ACHN (cell line): ENCODE measurements at regions not wholly inside any gene's neighbourhood (a gene's known extent, or its start where the extent isn't known, plus 50 kb on each side); places are given as distances from the start of the nearest gene placed in this dataset.
"Not testable (repeated sequence)": the region's sequence is repeated elsewhere in the genome, so short reads cannot be mapped to it uniquely, and the experiment has no call there.

Experiments
- DNase-seq: peaks from one replicate; pipeline ENCODE4 v3.0.0-alpha.2; 2015
- in situ Hi-C: cut with HindIII; loops from 2 replicates; pipeline ENCODE4 v1.10.0; 2017; ENCODE audit warnings: low sequenced_read_pairs, low pct_ligation_motif_present, low pct_unique_long_range_greater_than_20kb

GRCh38 chr21:18129526-18129925 is 115.1 kb upstream of the CHODL start:
- in situ Hi-C loops = no loop called here

DNA sequence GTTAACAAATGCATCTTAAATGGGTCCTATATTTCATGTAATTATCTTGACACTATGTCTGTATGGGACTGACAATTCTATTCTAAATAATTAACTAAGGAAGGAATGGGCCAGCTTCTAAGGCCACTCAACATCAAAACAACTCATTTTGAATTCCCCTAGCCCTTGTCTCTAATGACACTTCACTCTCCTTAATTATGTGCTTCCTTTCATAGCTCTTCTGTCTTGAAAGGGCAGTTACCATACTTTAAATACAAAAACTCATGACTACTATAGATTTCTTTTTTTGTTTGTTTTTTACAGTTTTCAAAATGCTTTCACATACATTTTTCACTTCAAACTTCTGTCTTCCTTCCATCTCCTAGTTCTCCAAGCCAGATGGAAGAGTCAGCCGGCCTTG is 126.1 kb upstream of the CHODL start:
- in situ Hi-C loops = no loop called here
- no peak for DNase-seq

More at GRCh38 chr21:18129526-18129925, 115.1 kb upstream of the CHODL start:
- no peak for DNase-seq

- in situ Hi-C loops = no loop called here
- DNase-seq = no peak
These were observed 127.5 kb upstream of the CHODL start for GRCh38 chr21:18117176-18117575.

GRCh38 chr21:18114810-18115209 is 129.8 kb upstream of the CHODL start:
- in situ Hi-C loops = no loop called here
- DNase-seq = no peak

DNA sequence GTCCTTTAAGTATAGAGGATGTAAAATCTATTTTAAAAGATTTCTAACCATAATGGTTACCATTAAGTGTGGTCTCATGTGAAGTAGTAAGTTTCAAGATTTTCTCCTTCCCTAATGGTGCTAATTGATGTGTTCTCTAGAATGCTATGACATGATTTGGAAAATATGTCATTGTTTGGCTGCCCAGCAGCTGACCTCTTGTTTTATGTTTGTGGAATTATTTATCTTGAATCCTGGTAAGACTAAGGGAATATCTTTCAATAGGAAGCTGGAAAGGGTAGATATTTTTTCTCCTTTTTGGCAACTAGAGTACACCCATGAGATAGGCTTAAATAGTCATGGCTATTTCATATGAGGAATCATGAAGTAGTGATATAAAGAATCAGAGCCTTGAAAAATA is 139.8 kb upstream of the CHODL start:
- in situ Hi-C loops = no loop called here

DNA sequence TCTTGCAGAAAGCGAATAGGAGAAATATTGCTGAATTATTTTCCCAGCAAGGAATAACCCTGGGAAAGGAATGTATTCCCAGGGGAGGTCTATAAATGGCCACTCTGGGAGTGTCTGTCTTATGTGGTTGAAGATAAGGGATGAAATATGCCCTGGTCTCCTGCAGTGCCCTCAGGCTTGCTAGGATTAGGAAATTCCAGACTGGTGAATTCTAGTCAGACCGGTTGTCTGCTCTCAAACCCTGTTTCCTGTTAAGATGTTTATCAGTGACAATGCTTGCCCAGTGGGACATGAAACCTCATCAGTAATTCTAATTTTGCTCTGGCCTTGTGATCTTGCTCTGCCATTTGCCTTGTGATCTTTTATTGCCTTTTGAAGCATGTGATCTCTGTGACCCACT is 148.2 kb upstream of the CHODL start:
- in situ Hi-C loops, DNase-seq: not testable (repeated sequence)

More for the DNA sequence above, 139.8 kb upstream of the CHODL start:
- DNase-seq = no peak

DNA sequence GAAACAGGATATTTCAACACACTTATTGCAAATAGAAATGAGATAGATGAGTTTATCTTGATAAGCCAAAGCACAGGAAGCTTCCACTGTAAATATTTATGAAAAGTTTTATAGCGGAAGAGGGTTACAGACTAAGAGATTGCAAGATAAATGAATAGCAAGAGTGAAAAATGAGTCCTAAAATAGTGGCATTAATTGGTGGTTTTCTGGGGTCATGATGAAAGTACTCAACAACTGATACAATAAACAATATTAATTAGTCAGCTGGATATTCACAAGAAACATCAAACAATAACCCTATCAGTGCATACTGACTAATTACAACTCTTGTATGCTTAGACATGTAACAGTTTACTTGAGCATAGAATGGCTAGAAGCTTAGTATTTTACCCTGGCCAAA is 154.8 kb upstream of the CHODL start:
- in situ Hi-C loops = no loop called here
- no peak for DNase-seq

DNA sequence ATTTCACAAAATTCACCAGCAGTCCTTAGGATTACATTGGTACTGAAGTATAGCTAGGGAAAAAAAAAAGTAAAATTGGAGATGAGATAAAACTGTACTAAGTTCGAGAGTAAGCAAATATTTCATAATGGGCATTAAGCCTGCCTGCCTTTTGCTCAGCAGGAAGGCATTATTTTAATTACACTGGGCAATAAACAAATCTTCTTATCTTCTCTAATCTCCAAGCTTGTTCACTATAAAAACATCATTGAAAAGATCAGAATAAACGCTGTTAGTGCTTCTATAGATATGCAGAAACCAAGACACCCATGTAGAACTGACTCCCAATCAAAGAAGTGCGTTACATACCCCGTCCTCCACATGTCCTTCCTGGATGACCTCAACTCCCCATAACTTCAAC is 174.2 kb upstream of the CHODL start:
- no peak for DNase-seq
- in situ Hi-C loops = no loop called here

GRCh38 chr21:18069875-18070274 is 174.8 kb upstream of the CHODL start:
- in situ Hi-C loops = no loop called here
- DNase-seq = no peak

GRCh38 chr21:18060402-18060801 is 184.2 kb upstream of the CHODL start:
- no peak for DNase-seq

DNA sequence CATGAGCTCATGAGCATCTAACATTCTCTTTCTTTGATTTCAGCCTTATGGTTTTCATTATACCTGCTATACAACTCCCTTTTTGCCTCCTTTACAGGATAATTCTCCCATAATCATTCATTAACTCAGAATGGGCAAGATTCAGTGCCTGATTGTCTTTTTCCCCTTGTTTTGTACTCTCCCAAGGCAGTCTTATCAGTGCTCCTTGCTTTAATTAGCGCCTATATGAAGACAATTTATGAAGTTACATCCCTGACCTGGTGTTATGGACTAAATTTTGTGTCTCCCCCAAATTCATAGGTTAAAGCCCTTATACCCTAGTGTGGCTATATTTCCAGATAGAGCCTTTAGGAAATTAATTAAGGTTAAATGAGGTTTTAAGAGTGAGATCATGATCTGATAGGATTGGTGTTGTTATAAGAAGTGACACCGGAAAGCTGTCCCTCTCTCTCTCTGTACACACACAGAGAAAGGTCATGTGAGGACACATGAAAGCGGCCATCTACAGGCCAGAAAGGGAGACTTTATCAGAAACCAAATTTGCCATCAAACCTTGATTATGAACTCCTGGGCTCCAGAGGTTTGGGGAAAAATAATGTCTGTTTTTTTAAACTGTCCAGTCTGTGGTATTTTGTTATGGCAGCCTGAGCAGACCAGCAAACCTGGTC is 185.8 kb upstream of the CHODL start:
- DNase-seq = no peak
- in situ Hi-C loops = no loop called here

More at GRCh38 chr21:18060402-18060801, 184.2 kb upstream of the CHODL start:
- in situ Hi-C loops = no loop called here

DNA sequence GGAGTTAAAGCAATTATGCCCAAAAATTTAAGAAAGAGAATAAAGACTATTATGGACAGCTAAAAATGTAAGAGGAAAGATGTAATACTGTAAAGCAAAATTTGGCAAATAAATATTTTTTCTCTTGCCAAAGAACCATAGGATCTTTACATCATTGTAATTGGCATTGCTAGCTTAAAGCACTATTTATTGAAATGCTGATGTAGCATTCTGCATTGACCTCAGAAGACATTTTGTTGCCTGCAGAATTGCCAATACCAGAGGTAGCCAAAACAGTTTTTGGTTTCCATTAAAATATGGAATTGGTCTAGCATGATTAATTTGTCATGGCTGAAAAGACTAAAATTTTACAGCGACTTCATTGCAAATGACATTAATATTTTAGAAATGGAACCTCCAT is 191.5 kb upstream of the CHODL start:
- in situ Hi-C loops = no loop called here

GRCh38 chr21:18049461-18049860 is 195.2 kb upstream of the CHODL start:
- DNase-seq = no peak
- in situ Hi-C loops = no loop called here

More for the DNA sequence above, 191.5 kb upstream of the CHODL start:
- no peak for DNase-seq

- in situ Hi-C loops = no loop called here
- peak; percentile 48 for DNase-seq
These were observed 203.6 kb upstream of the CHODL start for GRCh38 chr21:18041012-18041411.

DNA sequence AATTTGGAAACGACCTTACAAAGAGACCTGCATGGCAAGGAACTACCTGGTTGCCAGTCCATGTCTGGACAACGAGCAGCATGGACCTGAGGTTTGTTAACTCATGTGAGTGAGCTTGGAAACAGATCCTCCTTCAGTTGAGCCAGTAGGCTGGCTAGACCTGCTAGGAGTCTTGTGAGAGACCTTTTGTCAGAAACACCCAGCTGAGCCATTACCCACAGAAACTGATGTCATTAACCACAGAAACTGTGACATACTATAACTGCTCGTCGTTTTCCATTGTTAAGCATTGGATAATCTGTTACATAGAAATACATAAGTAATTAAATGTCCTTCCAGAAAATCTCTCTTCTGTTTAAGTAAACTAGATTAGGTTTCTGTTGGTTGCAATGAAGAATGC is 211.1 kb upstream of the C21orf91 start:
- DNase-seq = no peak
- in situ Hi-C loops = no loop called here

- in situ Hi-C loops = no loop called here
These were observed 207.2 kb upstream of the C21orf91 start for GRCh38 chr21:18026359-18026758.

GRCh38 chr21:18023711-18024110 is 204.6 kb upstream of the C21orf91 start:
- in situ Hi-C loops = no loop called here

More at GRCh38 chr21:18026359-18026758, 207.2 kb upstream of the C21orf91 start:
- DNase-seq = no peak

DNA sequence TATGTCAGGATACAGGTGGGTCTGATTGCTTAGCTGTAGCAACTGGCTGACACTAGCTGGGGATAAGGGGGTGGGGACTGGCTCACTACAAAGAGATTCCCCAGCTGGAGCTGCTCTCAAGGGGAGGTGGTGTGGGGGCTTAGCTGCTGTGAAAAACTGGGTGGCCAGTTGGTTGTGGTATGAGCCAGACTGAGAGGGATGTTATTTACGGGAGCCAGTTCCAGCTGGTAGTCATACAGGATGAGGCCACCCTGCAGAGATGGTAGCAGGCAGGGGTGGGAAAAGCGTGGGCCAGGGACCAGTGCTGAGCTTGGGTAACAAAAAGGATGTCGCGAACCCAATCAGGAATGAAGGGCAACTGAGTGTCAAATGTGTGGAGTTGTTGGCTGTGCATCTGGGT is 204.0 kb upstream of the C21orf91 start:
- no peak for DNase-seq
- in situ Hi-C loops = no loop called here

More at GRCh38 chr21:18023711-18024110, 204.6 kb upstream of the C21orf91 start:
- no peak for DNase-seq

DNA sequence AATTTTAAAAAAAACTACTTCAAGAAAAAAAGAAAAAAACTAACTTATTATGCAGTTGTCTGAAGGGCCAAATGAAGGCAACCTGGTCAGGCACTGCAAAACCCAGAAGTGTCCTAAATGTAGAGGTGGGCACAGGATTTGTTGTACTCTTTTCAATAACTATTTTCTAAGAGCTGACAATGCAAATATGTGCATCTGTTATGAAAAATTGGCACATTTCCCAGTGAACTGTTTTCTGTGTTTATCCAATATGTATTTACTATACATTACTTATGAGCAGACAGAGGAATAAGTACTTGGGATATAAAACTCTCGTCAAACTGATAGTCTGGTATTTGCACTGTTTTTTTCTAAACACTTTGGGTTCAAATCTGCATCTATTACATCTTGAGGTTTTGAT is 188.0 kb upstream of the C21orf91 start:
- in situ Hi-C loops = no loop called here
- no peak for DNase-seq

GRCh38 chr21:18006691-18007090 is 187.5 kb upstream of the C21orf91 start:
- DNase-seq = no peak
- in situ Hi-C loops = no loop called here

DNA sequence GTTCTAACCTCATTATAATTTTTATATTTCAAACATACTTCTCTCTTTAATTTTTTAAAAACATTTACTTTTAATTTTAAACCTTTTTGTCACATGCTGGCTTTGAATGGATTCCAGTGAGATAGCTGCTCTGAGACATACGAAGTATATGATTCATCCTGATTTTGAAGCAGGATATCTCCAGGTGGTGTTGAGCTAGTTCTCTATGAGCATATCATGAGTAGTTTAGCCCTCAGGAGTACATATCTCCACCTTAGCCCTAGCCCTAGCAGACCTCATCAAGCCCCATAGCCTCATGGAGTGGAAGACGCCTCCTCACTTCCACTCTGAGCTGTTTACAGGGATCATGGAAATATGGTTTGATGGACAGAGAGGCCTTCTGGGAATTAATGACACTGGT is 183.2 kb upstream of the C21orf91 start:
- in situ Hi-C loops = no loop called here
- DNase-seq = no peak
